B cell (primary cell): ENCODE measurements at regions not wholly inside any gene's neighbourhood (a gene's known extent, or its start where the extent isn't known, plus 50 kb on each side); places are given as distances from the start of the nearest gene placed in this dataset.

Source experiments
- ATAC-seq: fragments of 200-7000 bp; cut with Tn5 transposase; one replicate; pipeline ENCODE4 v1.10.0; 2021; ENCODE audit warnings: low read depth, mild to moderate bottlenecking, moderate number of reproducible peaks, moderate library complexity
- CTCF ChIA-PET: fragments of 350-600 bp; sonication (Branson Sonifier 250); formaldehyde crosslinking; loops from one replicate; lab custom pipeline; 2021; ENCODE audit warnings: antibody characterized with exemption, inconsistent platforms; lab: Charles Lee
- POLR2A ChIA-PET: fragments of 350-600 bp; sonication (Branson Sonifier 250); formaldehyde crosslinking; loops from one replicate; lab custom pipeline; 2021; ENCODE audit warnings: antibody characterized with exemption; lab: Charles Lee
- DNase-seq: peaks from one replicate; pipeline ENCODE4 v3.0.0; 2013
- H2AFZ ChIP-seq: 2 replicates; pipeline ENCODE4 v1.6.1; 2012; ENCODE audit warnings: mild to moderate bottlenecking, low read depth, low read length; ENCODE audit not compliant: insufficient read depth, poor library complexity, severe bottlenecking
- H3K27ac ChIP-seq, 2 donors: 1 replicate in 1 of 2; 2 replicates in 1 of 2; pipeline ENCODE4 v1.5.1; 2012 to 2013; ENCODE audit warnings: low read length in 2 of 2, mild to moderate bottlenecking in 2 of 2, moderate library complexity in 1 of 2
- H3K27me3 ChIP-seq, 4 experiments: fragments of 200-600 bp in 1 of 4; sonication (generic) in 1 of 4; replicated peaks in 1 of 4; 1 replicate in 2 of 4; 2 replicates in 2 of 4; pipeline versions ENCODE4 v1.6.1 to v1.7.0; 2013 to 2016; ENCODE audit warnings: low read length in 3 of 4, mild to moderate bottlenecking in 2 of 4, mixed read lengths in 1 of 4, moderate library complexity in 1 of 4; ENCODE audit not compliant: insufficient read depth in 4 of 4, control insufficient read depth in 3 of 4; ENCODE audit errors: control extremely low read depth in 1 of 4
- H3K36me3 ChIP-seq, 2 experiments: replicated peaks in 1 of 2; 1 replicate in 1 of 2; 2 replicates in 1 of 2; pipeline versions ENCODE4 v1.6.1 to v1.7.1; 2013; ENCODE audit warnings: low read length in 1 of 2; ENCODE audit not compliant: insufficient read depth in 2 of 2, control insufficient read depth in 1 of 2; ENCODE audit errors: control extremely low read depth in 1 of 2, extremely low read depth in 1 of 2
- H3K4me1 ChIP-seq, 2 donors: fragments of 200-600 bp in 1 of 2; sonication (generic) in 1 of 2; 1 replicate in 1 of 2; 2 replicates in 1 of 2; pipeline versions ENCODE4 v1.5.1 to v1.6.1; 2013 to 2017; ENCODE audit warnings: low read length in 2 of 2; ENCODE audit not compliant: control insufficient read depth in 2 of 2, insufficient read depth in 2 of 2
- H3K4me2 ChIP-seq: replicated peaks from 2 replicates; pipeline ENCODE3; 2012; ENCODE audit warnings: mild to moderate bottlenecking, low read depth, low read length; ENCODE audit not compliant: poor library complexity, severe bottlenecking
- H3K4me3 ChIP-seq, 5 experiments: fragments of 200-600 bp in 1 of 5; sonication (generic) in 1 of 5; 1 replicate in 3 of 5; 2 replicates in 2 of 5; pipeline versions ENCODE4 v1.5.1 to v1.7.0; 2011 to 2016; ENCODE audit warnings: low read length in 4 of 5, mild to moderate bottlenecking in 4 of 5, low read depth in 2 of 5, control low read depth in 1 of 5, moderate library complexity in 1 of 5; ENCODE audit not compliant: insufficient read depth in 1 of 5; ENCODE audit errors: control extremely low read depth in 1 of 5, extremely low read depth in 1 of 5
- H3K79me2 ChIP-seq: fragments of 200-600 bp; sonication (generic); one replicate; pipeline ENCODE4 v1.6.0; 2016; ENCODE audit warnings: low read length; ENCODE audit not compliant: control insufficient read depth, insufficient read depth
- H3K9ac ChIP-seq: fragments of 200-600 bp; sonication (generic); 2 replicates; pipeline ENCODE4 v1.6.1; 2017; ENCODE audit warnings: mild to moderate bottlenecking, low read length, moderate library complexity
- H3K9me3 ChIP-seq, 3 donors: one replicate each; pipeline versions ENCODE4 v1.6.1 to v1.7.1; 2013; ENCODE audit warnings: low read length in 2 of 3; ENCODE audit not compliant: control insufficient read depth in 2 of 3, insufficient read depth in 1 of 3; ENCODE audit errors: control extremely low read depth in 1 of 3
- H4K20me1 ChIP-seq: 2 replicates; pipeline ENCODE4 v1.6.0; 2012; ENCODE audit warnings: mild to moderate bottlenecking, low read length; ENCODE audit not compliant: insufficient read depth, control insufficient read depth, poor library complexity, severe bottlenecking
- H3K27ac Mint-ChIP-seq: one replicate; pipeline ENCODE4 v1.8.0; 2021; ENCODE audit warnings: mixed read lengths
- H3K27me3 Mint-ChIP-seq: one replicate; pipeline ENCODE4 v1.8.0; 2021; ENCODE audit warnings: mixed read lengths
- H3K4me1 Mint-ChIP-seq: one replicate; pipeline ENCODE4 v1.8.0; 2021; ENCODE audit warnings: mixed read lengths
- H3K4me3 Mint-ChIP-seq: one replicate; pipeline ENCODE4 v1.8.0; 2021; ENCODE audit warnings: mixed read lengths
- H3K9me3 Mint-ChIP-seq: one replicate; pipeline ENCODE4 v1.8.0; 2022; ENCODE audit warnings: mixed read lengths; ENCODE audit not compliant: insufficient read depth
- EZH2 ChIP-seq: IDR thresholded peaks from 2 replicates; pipeline ENCODE4 v1.6.1; 2012; ENCODE audit warnings: borderline replicate concordance, low read depth, mild to moderate bottlenecking, moderate library complexity, low read length; ENCODE audit not compliant: insufficient read depth, poor library complexity, severe bottlenecking
- WGBS: methylation state at CpG from one replicate; pipeline ENCODE4 v1.1.5; 2013; ENCODE audit warnings: missing lambda C conversion rate; ENCODE audit not compliant: insufficient coverage; 5-methylcytosine and 5-hydroxymethylcytosine counted together
- intact Hi-C: fragments of 100-400 bp; cut with micrococcal nuclease; formaldehyde crosslinking; loops from one replicate; pipeline ENCODE4 v1.10.0; 2022
- TF ChIP-seq, protein P1 (sequence below): fragments of 200-600 bp; IDR thresholded peaks from one replicate; pipeline ENCODE4 v1.8.0; 2022; ENCODE audit warnings: antibody characterized with exemption, mild to moderate bottlenecking

GRCh38 chr7:110144599-110144998, 946.3 kb upstream of the LRRN3 start:
- TF ChIP-seq EZH2: no peak
- TF ChIP-seq, protein P1, sequence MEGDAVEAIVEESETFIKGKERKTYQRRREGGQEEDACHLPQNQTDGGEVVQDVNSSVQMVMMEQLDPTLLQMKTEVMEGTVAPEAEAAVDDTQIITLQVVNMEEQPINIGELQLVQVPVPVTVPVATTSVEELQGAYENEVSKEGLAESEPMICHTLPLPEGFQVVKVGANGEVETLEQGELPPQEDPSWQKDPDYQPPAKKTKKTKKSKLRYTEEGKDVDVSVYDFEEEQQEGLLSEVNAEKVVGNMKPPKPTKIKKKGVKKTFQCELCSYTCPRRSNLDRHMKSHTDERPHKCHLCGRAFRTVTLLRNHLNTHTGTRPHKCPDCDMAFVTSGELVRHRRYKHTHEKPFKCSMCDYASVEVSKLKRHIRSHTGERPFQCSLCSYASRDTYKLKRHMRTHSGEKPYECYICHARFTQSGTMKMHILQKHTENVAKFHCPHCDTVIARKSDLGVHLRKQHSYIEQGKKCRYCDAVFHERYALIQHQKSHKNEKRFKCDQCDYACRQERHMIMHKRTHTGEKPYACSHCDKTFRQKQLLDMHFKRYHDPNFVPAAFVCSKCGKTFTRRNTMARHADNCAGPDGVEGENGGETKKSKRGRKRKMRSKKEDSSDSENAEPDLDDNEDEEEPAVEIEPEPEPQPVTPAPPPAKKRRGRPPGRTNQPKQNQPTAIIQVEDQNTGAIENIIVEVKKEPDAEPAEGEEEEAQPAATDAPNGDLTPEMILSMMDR: no peak
- Histone ChIP-seq H3K4me2 (no peak overlapping the region), H3K36me3 (no peaks in the 10 kb centered on the region), H3K9me3 (peaks cover 0 to 18% (median 0%) of the 10 kb centered on the region in 3 donors), H4K20me1 (no peaks in the 10 kb centered on the region), H3K79me2 (no peaks in the 10 kb centered on the region), H2AFZ (no peak overlapping the region), H3K27ac (no peak overlapping the region), H3K27me3 (no peaks in the 10 kb centered on the region), H3K9ac (no peak overlapping the region), H3K4me3 (no peak overlapping the region), H3K4me1 (no peaks in the 10 kb centered on the region)
- ATAC-seq (no peak), DNase-seq (no peak)
- no peaks in the 10 kb centered on the region for H3K9me3 Mint-ChIP-seq
- H3K27ac Mint-ChIP-seq: no peak overlapping the region
- no peaks in the 10 kb centered on the region for H3K4me1 Mint-ChIP-seq
- POLR2A ChIA-PET: no interaction called here
- H3K27me3 Mint-ChIP-seq: no peaks in the 10 kb centered on the region
- no peak overlapping the region for H3K4me3 Mint-ChIP-seq
- CTCF ChIA-PET: no interaction called here
- intact Hi-C loops: no loop called here
- WGBS: no CpG with 5 or more reads among the region's 1 CpG

DNA sequence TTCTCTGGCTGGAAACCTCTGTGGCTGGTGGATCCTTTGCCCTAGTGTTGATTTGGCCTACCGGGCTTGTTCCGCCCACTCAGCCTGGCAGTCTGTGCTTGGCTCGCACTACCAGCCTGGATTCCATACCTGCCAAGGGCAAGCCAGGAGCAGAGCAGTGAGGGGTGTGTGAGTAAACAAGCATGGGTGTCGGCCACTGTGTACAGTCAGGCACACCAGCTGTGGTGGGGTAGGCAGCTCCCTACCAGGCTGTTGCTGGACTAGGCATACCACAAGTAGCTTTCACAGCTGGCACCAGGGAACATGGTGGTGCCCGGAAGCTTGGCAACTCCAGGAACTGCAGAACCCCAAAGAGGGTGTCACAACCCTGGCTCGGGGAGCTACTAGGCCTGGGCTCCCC, 942.9 kb upstream of the LRRN3 start:
- Histone ChIP-seq H3K9me3 (peaks cover 0 to 19% (median 0%) of the 10 kb centered on the region in 3 donors), H3K4me1 (no peaks in the 10 kb centered on the region), H3K27ac (no peak overlapping the region), H3K4me3 (no peak overlapping the region), H3K4me2 (no peak overlapping the region), H3K27me3 (no peaks in the 10 kb centered on the region), H2AFZ (no peak overlapping the region), H3K36me3 (no peaks in the 10 kb centered on the region), H4K20me1 (no peaks in the 10 kb centered on the region), H3K9ac (no peak overlapping the region), H3K79me2 (no peaks in the 10 kb centered on the region)
- POLR2A ChIA-PET: no interaction called here
- Mint-ChIP-seq H3K4me3 (no peak overlapping the region), H3K27ac (no peak overlapping the region), H3K27me3 (no peaks in the 10 kb centered on the region), H3K9me3 (no peaks in the 10 kb centered on the region), H3K4me1 (no peaks in the 10 kb centered on the region)
- no peak for TF ChIP-seq EZH2
- TF ChIP-seq, protein P1: no peak
- ATAC-seq (no peak), DNase-seq (no peak)
- 91% methylated on average over 6 of the region's 6 CpGs for WGBS
- CTCF ChIA-PET: no interaction called here
- intact Hi-C loops: no loop called here
